LHCN-M2 (cell line): ENCODE measurements at regions not wholly inside any gene's neighbourhood (a gene's known extent, or its start where the extent isn't known, plus 50 kb on each side); places are given as distances from the start of the nearest gene placed in this dataset.
A peak's percentile ranks its signal among the peaks of the same experiment; 100 is the strongest.
"Not testable (repeated sequence)": the region's sequence is repeated elsewhere in the genome, so short reads cannot be mapped to it uniquely, and the experiment has no call there.

ENCODE experiments used
- DNase-seq: peaks from one replicate; pipeline ENCODE4 v3.0.0-alpha.2; 2012; ENCODE audit warnings: low read depth

DNA sequence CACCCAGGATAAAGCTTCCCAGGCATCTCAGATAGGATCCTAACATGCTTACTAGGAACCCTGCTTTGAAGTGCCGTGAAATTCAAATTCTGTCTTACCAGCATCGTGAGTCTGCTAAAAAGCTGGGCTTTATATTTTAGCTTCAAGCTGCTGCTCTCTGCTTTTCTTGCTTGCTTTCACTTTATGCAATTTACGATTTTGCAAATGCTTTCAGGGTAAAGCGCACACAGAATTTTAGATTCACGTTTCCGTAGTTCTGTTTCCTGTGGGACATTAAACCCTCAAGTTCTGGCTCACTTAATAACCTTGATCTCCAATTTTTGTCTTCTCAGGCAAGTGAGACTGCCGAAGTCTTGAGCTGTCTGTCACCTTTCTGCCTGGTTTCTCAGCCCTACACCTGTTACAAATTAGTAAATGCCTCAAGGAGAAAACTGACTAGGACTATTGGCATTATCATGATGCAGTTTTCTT, 170.5 kb upstream of the TGFBR2 start:
- DNase-seq = no peak

DNA sequence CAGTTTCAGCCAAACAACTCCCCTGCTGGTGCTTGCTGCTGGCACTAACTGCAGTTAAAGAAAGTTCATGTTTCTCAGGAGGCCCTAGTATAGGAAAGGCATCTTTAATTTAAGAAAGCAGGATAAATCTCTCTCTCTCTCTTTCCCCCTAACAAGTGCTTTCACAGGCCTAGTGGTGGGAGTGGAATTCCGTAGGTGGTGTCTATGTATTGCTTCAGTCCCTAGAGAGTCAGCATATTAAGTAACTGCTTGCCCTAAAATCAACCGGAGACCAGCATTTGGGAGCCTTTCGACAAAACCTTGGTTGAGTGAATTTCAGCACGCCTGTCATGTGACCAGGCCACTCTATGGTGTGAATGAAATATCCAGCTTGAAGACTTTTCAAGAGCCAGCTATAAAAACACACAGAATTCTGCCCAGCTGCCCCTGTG, 169.2 kb upstream of the TGFBR2 start:
- peak; percentile 92 for DNase-seq

DNA sequence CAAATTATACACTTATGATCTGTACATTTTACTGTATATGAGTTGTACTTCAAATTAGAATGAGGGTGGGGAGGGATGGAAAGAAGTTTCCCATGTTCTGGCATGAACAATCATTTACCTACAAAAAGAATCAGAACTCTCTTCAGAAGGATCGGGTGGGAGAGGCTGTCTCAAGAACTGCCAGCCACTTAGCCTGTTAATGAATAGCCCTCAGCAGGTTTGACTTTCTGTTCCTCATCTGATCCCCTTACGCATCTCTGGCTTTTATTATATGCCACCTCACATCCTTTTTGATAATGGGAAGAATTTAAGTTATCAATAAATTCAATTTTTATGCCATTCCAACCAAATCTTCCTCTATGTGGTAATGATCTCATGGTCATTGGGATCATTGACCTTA, 168.3 kb upstream of the TGFBR2 start:
- no peak for DNase-seq

DNA sequence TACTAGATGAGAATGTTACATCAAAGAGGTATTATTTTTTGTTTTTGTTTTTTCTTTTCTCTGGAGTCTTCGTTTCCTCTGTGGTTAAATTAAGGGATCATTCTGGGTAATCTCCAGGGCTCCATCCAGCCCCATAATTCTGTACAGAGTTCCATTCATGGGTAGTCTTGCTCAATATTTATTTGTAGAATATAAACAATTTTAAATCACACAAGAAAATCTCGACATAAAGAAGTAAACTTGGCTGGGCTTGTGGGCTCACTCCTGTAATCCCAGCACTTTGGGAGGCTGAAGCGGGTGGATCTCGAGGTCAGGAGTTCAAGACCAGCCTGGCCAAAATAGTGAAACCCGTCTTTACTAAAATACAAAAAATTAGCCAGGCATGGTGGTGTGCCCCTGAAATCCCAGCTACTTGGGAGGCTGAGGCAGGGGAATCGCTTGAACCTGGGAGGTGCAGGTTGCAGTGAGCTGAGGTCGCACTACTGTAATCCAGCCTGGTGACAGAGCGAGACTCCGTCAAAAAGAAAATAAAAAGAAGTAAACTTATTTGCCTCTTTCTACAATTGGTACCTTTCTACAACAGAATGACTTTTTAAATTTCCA, 166.8 kb upstream of the TGFBR2 start:
- DNase-seq = no peak

DNA sequence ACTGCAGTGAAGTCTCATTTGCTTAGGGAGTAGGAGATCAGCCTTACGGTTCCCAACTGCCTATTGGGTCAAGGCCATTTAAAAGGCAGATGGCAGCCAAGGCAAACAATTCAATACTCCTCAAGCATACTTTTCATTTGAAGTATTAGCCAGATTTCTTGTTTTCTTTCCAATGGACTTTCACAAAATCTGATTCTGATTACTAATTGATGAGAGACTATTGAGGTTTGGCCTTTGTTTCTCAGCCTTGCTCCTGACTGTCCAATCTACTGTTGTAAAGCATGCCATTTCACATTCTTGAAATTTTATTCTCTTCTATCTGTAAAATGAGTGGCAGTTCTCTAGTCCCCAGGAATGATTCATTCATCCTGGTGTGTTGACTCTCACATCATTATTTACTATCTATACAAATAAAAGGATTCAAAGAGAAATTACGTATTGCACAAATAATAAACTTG, 166.2 kb upstream of the TGFBR2 start:
- DNase-seq = peak; percentile 62

DNA sequence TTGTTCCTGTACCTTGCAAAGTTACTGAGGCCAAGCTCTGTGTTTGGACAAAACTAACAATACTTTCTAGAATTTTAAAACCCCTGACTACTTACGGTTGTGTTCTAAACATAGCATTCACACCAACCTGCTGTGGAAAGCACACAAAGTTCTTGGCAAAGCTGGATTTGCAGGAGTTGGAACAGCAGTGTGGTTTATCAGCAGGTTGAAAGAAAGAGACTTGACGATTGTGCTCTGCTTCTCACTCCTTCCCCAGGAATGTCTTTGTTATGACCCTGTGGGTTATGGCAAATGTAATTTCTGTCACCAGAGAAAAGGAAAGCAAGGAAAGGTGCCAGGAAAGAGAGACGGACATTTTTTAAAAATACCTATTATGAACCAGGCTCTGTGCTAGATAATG, 165.5 kb upstream of the TGFBR2 start:
- peak; percentile 80 for DNase-seq

DNA sequence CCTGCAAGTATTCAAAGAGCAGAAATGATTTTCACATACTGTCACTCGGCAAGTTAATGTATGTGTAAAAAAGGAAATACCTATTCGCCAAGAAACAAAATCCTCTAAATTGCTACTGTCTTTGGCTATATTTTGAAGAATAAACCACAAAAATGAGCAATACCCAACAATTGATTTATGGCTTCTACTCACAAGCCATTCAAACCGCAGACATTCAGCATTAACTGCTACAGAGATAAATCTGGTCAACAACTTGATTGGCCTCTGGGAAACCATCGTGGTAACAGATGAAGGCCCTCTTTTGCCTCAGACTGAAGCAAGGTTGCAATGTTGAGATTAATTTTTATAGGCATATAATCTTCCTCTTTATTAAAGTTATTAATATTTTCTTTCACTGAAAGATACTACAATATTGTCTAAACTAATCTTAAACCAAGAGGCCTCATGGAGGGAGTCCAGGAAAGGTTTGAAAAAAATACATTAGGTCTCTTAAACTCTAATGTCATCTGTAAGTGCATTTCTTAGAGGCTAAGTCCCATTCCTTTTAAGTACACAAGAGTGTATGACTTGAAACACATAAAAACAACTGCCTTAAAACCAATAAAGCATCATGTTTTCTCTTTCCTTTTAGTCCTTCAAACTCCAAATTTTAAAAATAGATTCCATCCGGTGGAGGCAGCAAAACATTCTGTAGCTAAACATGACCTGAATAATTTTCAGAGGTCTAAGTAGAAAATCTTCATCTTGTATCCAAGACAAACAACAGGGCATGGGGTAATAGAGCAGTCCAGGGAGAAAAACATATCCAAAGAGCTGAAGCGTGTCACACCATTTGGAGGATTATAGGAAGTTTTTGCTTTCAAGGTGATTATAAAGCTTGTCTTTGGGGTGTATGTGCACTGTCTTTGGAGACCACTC, 162.4 kb upstream of the TGFBR2 start:
- DNase-seq = no peak

DNA sequence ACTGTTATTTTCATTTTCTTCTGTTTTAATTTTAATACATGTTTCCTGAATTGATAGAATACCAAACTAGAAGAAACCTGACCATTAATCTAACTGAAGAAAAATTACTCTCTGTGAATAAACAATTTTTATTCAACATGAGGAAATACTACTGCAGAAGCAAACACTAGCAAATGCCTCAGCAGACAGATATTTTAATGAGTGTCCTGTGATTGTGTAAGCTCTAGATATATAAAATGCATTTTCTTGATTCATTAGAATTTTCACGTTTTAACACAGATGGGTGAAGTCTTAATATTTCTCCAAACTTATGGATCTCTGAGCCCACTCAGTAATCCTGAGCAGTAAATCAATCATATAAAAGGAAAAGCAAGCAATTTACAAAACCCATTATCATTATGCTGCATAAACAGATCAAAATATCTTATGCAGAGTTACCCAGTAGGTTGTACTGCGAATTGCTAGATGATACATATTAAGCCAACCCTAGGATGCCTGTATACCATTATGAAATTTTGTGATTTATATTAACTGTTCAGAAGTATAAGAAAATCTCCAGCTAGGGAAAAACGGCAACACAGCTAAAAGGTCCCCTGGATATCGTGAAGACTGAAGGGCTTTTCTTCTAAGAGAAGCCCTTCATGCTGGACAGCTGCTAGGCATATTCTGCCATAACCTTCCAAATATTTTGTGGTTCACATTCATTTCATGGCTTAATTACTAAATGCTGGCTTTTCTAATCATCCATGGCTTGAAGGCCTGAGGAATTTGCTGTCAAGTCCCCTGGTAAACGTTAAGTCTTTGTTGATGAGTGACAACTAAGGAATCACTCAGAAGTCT, 157.7 kb upstream of the TGFBR2 start:
- DNase-seq = peak; percentile 60

DNA sequence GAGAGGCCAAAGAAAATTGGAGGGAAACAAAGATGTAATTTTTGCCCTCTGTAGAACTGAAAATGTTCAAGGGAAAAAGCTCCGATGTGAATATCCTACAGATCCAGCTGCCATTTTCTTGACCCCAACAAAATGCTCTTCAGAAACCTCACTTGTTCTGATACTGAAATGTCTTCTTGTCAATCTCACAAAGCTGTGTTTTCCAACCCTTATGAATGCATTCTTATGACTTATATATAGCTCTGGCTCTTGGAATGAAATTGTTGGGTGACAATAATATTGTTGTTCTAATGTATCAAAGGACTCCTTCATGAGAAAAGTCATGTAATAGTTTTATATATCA, 157.1 kb upstream of the TGFBR2 start:
- DNase-seq = no peak

DNA sequence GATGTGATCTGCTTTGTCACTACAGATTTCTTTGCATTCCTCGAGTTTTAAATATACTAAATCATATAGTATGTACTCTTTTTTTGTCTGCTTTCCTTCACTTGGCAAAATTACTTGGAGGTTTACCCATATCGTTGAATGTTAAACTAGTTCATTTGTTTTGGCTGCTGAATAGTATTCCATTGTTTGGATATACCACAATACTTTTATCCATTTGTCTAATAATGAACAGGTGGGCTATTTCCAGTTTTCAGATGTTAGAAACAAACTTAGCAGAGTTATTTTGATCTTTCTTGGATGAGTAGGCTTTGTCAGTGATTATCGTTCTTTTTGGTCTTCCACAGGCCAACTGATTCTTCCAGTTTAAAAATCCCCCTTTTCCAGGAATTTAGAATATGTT, 154.0 kb upstream of the TGFBR2 start:
- DNase-seq = no peak

DNA sequence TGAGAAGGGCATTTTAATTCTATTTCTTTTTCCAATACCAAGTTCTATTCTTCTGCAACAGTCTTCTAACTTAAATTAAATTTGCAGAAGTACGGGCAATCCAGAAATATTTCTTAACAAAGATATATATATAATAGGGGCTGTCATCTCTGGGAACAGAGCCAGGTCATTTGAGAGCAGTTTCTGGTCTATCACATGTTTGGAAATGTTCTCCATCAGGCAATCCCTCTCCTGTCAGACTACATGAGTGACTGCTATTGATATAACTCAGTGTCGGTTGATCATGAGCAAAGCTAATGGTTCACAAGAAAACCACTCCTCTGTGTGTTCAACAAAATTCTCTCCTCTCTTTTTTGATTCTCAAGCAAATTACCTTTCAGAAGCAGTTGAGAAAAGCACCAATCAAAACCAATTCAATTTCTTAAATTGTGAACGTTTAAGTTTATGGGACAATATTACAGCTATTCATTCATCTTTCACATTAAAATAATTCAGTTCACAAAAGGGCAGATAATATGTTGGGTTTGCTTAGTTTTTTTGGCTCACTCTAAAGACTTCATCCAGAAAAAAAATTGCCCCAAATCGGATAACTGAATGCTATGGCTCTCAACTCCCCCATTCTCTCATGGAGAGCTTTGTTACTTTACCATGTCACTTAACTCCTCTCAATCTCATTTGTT, 152.9 kb upstream of the TGFBR2 start:
- DNase-seq = no peak

DNA sequence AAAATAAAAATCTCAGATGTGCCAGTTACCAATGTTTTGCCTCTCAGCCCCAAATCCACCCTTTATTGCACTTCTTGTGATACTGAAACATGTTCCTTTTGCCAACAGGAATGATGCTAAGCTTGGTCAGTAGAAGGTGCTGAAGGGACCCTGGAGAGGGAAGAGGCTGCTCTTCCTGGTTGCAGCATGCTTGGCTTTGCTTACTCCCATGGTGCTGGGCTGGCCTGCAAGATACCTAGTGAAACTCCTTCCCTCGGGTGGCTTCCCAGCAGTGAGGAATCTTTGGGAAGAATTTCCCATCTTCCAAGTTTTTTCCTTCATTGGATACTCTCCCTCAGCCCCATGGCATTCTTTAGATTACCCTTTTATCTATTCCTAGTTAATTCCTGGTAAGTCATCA, 151.8 kb upstream of the TGFBR2 start:
- no peak for DNase-seq

DNA sequence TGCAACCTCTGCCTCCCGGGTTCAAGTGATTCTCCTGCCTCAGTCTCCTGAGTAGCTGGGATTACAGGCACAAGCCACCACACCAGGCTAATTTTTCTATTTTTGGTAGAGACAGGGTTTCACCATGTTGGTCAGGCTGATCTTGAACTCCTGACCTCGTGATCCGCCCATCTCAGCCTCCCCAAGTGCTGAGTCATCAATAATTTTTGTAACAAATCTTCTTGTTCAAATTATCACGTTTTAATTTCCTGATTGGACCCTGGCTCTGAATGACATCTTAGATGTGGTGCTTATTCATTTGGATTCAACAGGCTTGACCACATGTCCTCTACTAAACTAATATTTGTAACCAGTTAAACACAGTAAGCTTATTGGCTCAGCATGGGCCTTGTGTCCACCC, 151.3 kb upstream of the TGFBR2 start:
- not testable (repeated sequence) for DNase-seq

DNA sequence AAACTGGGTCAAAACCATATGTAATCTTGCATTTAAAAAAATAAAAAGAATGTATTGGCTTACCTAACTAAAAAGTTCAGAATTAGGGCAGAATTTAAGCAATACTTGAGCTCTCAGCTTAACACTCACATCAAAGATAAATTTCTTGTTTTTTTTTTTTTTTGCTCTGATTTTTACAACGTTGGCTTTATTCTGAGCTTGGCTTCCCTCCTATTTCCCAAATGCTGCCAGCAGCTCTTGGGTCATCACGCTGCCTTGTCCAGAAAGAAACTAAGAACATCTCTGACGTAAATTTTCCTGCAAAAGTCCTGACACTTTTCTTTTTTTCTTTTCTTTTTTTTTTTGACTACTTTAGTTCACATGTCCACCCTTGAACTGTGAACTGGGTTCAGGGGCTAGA, 150.6 kb upstream of the TGFBR2 start:
- DNase-seq = no peak

DNA sequence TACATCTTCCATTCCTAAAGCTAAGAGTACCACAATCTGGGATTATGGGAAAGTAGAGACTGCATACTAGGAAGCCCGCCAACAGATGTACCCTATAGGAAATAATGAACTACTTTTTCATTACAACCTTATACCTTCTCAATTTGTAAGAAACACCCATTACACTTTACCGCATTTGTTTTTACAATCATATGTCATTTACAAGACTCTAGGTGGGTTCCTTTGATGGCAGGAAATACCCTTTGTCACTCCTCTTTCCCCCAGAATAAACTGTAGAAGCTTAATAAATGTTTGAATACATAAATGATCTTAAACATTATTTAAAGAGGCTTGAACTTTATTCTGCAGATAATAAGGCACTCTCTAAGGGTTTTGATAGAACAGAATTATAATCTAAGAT, 150.1 kb upstream of the TGFBR2 start:
- DNase-seq = no peak

DNA sequence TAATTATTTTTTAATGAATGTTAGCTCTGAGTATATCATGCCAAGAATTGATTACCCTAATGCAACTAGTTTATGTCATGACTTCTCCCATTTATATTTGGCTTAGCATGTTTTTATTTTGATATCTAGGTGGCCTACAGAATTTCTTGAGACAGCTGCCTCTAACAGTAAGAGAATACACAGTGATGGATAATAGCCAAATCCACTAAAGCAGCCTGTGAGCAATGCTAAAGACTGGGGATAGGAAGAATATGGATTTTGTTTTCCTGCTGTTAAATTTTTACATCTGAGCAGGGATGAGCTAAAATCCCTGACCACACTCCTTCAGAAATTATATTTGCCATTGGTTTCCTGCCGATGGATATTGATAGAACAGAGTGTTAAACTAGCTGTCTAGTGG, 149.3 kb upstream of the TGFBR2 start:
- peak; percentile 64 for DNase-seq

DNA sequence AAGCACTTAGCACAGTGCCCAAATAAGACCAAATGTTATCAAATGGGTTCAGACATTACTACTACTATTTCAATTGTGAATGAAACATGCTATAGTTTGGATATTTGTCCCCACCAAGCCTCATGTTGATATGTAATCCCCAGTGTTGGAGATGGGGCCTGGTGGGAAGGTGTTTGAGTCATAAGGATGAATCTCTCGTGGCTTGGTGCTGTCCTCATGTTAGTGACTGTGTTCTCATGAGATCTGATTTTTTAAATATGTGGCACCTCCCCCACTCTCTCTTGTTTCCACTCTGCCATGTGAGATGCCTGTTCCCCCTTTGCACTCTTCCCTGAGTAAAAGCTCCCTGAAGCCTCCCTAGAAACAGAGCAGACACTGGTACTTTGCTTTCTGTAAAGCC, 148.7 kb upstream of the TGFBR2 start:
- peak; percentile 47 for DNase-seq

DNA sequence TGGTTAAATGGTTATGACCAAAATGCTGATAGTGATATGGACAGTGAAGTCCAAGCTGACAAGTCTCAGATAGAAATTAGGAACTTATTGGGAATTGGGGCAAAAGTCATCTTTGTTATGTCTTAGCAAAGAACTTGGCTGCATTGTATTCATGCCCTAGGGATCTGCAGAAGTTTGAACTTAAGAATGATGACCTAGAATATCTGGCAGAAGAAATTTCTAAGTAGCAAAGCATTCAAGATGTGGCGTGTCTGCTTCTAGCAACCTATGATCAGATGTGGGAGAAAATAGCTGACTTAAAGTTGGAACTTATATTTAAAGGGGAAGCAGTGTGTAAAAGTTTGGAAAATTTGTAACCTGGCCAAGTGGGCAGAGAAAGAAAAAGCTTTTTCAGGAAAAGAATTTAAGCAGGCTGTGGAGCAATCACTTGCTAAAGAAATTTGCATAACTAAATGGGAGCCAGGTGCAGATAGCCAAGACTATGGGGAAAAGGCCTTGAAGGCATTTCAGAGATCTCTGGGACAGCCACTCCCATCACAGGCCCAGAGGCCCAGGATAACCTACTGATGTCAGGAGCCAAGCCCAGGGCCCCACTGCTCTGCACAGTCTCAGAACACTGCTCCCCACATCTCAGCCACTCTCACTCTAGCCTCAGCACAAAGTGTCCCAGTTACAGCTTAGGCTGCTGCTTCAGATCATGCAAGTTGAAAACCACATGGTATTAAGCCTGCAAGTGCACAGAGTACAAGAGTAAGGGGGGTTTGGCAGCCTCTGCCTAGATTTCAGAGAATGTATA, 147.8 kb upstream of the TGFBR2 start:
- no peak for DNase-seq

DNA sequence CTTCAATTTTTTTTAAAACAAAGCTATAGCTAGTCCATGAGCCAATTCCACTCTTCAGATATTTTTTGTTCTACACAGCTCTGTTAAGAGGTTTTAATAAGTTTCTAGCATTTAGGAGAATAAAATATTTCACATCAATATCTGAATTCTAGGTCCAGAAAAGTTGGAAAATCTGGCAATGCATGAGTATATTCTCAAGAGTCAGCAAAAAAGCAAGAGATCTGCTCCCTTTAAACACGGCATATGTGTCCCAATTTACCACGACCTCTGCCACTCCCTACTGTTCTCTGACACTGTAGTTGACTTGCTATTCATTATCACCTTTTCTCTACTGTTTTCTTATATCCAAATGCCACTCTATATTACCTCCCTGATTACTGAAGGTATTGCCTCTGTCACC, 145.1 kb upstream of the TGFBR2 start:
- DNase-seq = no peak

DNA sequence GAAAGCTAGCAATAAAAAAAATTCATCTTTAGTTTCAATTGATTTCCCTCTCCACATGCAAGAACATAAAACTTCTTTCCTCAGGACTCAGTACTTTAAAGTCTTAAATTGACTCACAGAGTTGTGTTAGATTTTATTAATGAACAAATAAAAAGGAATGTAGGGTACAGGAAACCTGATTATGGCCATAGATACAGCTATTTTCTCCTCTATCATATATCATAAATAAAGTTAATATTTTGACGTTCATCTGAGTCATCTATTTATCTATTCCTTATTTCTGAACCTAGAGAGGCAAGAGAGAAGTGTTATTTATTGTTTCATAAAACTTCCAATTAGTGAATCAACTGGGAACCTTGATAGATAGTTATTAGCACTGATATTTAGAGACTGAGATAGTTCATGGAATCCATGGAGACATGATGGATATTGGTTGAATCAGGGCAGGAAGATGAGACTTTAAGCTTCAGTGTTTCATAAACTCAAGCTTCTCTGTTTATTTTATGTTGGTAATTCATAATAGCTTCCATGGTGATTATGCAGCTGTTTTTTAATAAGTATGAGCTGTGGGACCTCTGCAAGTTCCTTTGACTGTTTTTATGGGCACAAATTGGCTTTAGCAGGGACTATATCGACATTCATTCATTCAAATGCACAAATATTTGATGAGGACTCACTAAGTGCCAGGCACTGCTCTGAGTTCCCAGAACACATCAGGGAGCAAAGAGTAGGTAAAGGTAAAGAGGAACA, 143.5 kb upstream of the TGFBR2 start:
- peak; percentile 62 for DNase-seq
